Ovary (tissue), 7 donors: ENCODE measurements at regions not wholly inside any gene's neighbourhood (a gene's known extent, or its start where the extent isn't known, plus 50 kb on each side); places are given as distances from the start of the nearest gene placed in this dataset.

ENCODE experiments used
- DNase-seq, 5 donors: peaks; one replicate each; pipeline ENCODE4 v3.0.0-alpha.2; 2019 to 2020
- H3K27ac ChIP-seq, 2 donors: fragments of 200-600 bp; one replicate each; pipeline versions ENCODE4 v1.5.1 to v1.8.0; 2019 to 2022
- H3K27me3 ChIP-seq: fragments of 200-600 bp; one replicate; pipeline ENCODE4 v1.8.0; 2022
- H3K36me3 ChIP-seq: fragments of 200-600 bp; sonication (generic); one replicate; pipeline ENCODE4 v1.5.1; 2019
- H3K4me1 ChIP-seq: one replicate; pipeline ENCODE4 v1.8.1; 2013; ENCODE audit warnings: mild to moderate bottlenecking, moderate library complexity; ENCODE audit not compliant: insufficient read depth
- H3K4me3 ChIP-seq: fragments of 200-600 bp; sonication (generic); one replicate; pipeline ENCODE4 v1.5.1; 2017
- H3K9me3 ChIP-seq, 2 donors: fragments of 200-600 bp in 1 of 2; sonication (generic) in 1 of 2; one replicate each; pipeline versions ENCODE4 v1.5.1 to v1.8.1; 2013 to 2019; ENCODE audit warnings: mild to moderate bottlenecking in 1 of 2, moderate library complexity in 1 of 2
- EP300 ChIP-seq: sonication (generic); formaldehyde crosslinking; IDR thresholded peaks from one replicate; pipeline ENCODE4 v1.6.1; 2017; ENCODE audit warnings: antibody characterized with exemption
- POLR2A ChIP-seq: fragments of 450-650 bp; IDR thresholded peaks from one replicate; pipeline ENCODE4 v1.6.1; 2017; ENCODE audit warnings: antibody characterized with exemption, mild to moderate bottlenecking, moderate library complexity
- WGBS, 3 donors: extraction: QIAGEN DNeasy Blood & Tissue Kit in 1 of 3; methylation state at CpG; one replicate each; pipeline versions ENCODE4 v1.1.5 to v1.1.7; 2013 to 2017; 5-methylcytosine and 5-hydroxymethylcytosine counted together
- intact Hi-C, 4 donors: fragments of 100-400 bp; cut with DNase I; formaldehyde crosslinking; loops; one replicate each; pipeline versions ENCODE4 v1.11.0 to v1.15.1; 2022 to 2023
- TF ChIP-seq, protein P1 (sequence below), 3 donors: fragments of 450-650 bp in 2 of 3; fragments of 200-600 bp in 1 of 3; IDR thresholded peaks; one replicate each; pipeline versions ENCODE4 v1.5.1 to v1.8.0; 2016 to 2022; ENCODE audit warnings: antibody characterized with exemption in 3 of 3, mild to moderate bottlenecking in 1 of 3
- donor health status: DM: no; HTN: no; CAD: no; lungs with moderate emphysema.
- donor health status: DM: no; HTN: no; CAD: no.
- donor health status: Bipolar disorder and iron deficiency.
- donor health status: DM: no; HTN: no; CAD: no.
- donor health status: DM: yes; HTN: yes; CAD: no.

DNA sequence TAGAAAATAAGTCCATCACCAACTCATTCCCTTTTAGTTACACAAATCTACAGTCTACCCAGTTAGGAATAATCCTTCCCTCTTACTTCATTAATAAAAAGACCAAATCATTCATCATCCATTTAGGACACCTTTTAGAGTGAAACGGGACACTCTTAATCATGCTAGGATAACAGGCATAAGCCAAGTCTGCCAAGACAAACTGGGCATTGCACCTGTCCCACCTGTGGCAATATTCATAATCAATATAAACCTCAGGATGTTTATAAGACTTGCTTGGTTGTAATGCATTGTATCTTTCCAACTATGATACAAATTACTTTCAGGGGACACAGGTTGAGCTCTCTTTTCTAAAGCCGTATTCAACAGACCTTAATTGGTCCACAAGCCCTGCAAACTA lies 82.7 kb upstream of the SH3BP4 start:
- Histone ChIP-seq H3K4me1 (no peaks in the 10 kb centered on the region), H3K27me3 (no peaks in the 10 kb centered on the region), H3K9me3 (no peaks in the 10 kb centered on the region), H3K4me3 (no peak overlapping the region), H3K36me3 (no peaks in the 10 kb centered on the region), H3K27ac (no peak overlapping the region)
- 41 to 56% (median 42%) methylated on average over 2 of the region's 2 CpGs for WGBS, 3 donors
- intact Hi-C loops: no loop called here
- DNase-seq: no peak
- TF ChIP-seq POLR2A: no peak
- no peak for TF ChIP-seq EP300
- TF ChIP-seq, protein P1, sequence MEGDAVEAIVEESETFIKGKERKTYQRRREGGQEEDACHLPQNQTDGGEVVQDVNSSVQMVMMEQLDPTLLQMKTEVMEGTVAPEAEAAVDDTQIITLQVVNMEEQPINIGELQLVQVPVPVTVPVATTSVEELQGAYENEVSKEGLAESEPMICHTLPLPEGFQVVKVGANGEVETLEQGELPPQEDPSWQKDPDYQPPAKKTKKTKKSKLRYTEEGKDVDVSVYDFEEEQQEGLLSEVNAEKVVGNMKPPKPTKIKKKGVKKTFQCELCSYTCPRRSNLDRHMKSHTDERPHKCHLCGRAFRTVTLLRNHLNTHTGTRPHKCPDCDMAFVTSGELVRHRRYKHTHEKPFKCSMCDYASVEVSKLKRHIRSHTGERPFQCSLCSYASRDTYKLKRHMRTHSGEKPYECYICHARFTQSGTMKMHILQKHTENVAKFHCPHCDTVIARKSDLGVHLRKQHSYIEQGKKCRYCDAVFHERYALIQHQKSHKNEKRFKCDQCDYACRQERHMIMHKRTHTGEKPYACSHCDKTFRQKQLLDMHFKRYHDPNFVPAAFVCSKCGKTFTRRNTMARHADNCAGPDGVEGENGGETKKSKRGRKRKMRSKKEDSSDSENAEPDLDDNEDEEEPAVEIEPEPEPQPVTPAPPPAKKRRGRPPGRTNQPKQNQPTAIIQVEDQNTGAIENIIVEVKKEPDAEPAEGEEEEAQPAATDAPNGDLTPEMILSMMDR (IDR thresholded peaks at IDR 0.05): no peak

DNA sequence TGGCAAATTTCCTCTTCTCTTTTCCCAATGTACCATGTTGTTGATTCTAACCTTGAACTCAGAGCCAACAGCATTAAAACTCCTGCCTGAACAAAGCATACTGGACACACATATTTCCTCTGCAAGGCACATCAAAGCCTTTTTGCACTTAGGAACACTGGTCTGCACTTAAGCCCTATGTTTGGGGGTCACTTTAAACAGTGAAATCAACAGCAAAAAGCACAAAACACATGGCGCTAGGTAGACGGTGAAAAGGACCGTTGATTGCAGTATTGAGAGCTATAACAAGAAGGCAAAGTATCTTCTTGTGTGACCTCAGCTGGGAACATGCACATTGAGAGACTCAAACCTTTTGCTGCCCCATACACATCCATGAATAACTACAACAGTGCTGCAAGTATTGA lies 83.9 kb upstream of the SH3BP4 start:
- 81 to 85% (median 82%) methylated on average over 3 of the region's 3 CpGs for WGBS, 3 donors
- intact Hi-C loops: no loop called here
- Histone ChIP-seq H3K9me3 (no peaks in the 10 kb centered on the region), H3K36me3 (no peaks in the 10 kb centered on the region), H3K27ac (no peak overlapping the region), H3K27me3 (no peaks in the 10 kb centered on the region), H3K4me1 (peaks cover 7% of the 10 kb centered on the region), H3K4me3 (no peak overlapping the region)
- no peak for DNase-seq
- TF ChIP-seq EP300 (no peak), POLR2A (no peak)
- TF ChIP-seq, protein P1 (IDR thresholded peaks at IDR 0.05): no peak

DNA sequence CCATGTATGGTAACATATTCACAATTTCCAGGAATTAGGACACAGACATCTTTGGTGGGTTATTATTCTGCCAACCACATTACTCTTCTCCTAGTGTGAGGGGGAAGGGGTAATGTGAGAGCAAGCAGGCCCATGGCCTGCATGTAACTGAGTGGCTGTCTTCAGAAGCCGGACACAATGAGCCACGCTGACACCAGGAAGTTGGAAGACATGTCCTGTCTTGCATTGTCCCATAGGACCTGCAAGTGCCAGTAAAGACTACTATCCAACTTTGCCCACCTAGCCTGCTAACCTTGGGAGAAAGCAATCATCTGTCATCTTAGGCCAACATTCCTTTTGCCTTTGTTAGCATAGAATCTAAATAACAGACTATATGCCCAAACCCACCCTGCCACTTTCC lies 86.2 kb upstream of the SH3BP4 start:
- 88 to 94% (median 89%) methylated on average over 2 of the region's 2 CpGs for WGBS, 3 donors
- DNase-seq: no peak
- no peaks in the 10 kb centered on the region for H3K27me3 ChIP-seq
- intact Hi-C loops: no loop called here
- H3K27ac ChIP-seq: no peak overlapping the region
- no peak overlapping the region for H3K4me3 ChIP-seq
- H3K36me3 ChIP-seq: no peaks in the 10 kb centered on the region
- H3K9me3 ChIP-seq: no peaks in the 10 kb centered on the region
- peaks cover 7% of the 10 kb centered on the region for H3K4me1 ChIP-seq
- TF ChIP-seq POLR2A (no peak), EP300 (no peak)
- TF ChIP-seq, protein P1 (IDR thresholded peaks at IDR 0.05): no peak

DNA sequence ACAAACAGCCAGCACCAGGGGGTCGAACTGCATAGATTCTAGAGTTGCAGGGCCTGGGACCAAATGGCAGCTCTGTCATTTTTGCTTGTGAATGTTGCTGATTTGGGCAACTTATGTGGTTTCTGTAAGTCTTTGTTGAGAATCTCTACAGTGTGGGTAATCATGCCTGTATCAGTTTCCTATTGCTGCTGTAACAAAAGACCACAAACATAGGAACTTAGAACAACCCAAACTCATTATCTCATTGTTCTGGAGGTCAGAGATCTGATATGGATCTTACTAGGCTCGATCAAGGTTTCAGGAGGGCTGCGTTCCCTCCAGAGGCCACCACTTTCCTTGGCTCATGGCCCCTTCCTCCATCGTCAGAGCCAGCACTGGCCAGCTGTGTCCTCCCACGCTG lies 86.8 kb upstream of the SH3BP4 start:
- H3K36me3 ChIP-seq: no peaks in the 10 kb centered on the region
- no peak for DNase-seq

More for the DNA sequence above, 86.8 kb upstream of the SH3BP4 start:
- intact Hi-C loops: no loop called here
- Histone ChIP-seq H3K27me3 (no peaks in the 10 kb centered on the region), H3K4me1 (peaks cover 7% of the 10 kb centered on the region), H3K9me3 (no peaks in the 10 kb centered on the region), H3K4me3 (no peak overlapping the region), H3K27ac (no peak overlapping the region)
- 85 to 94% (median 93%) methylated on average over 5 of the region's 5 CpGs for WGBS, 3 donors
- TF ChIP-seq EP300 (no peak), POLR2A (no peak)
- TF ChIP-seq, protein P1 (IDR thresholded peaks at IDR 0.05): no peak
